Transverse colon (tissue), 4 donors: ENCODE measurements at regions not wholly inside any gene's neighbourhood (a gene's known extent, or its start where the extent isn't known, plus 50 kb on each side); places are given as distances from the start of the nearest gene placed in this dataset.

Experiments used
- DNase-seq: peaks from one replicate; pipeline ENCODE4 v3.0.0-alpha.2; 2019
- H3K27ac ChIP-seq, 4 donors: fragments of 200-600 bp; sonication (generic); 2 replicates each; pipeline ENCODE4 v1.5.1; 2016 to 2018; ENCODE audit warnings: inconsistent platforms in 4 of 4
- H3K27me3 ChIP-seq: fragments of 200-600 bp; sonication (generic); 2 replicates; pipeline ENCODE4 v1.5.1; 2017; ENCODE audit warnings: inconsistent platforms
- H3K36me3 ChIP-seq, 4 donors: fragments of 200-600 bp; sonication (generic); 2 replicates each; pipeline ENCODE4 v1.5.1; 2017 to 2019; ENCODE audit warnings: inconsistent platforms in 4 of 4
- H3K4me1 ChIP-seq, 4 donors: fragments of 200-600 bp; sonication (generic); 2 replicates each; pipeline ENCODE4 v1.5.1; 2017 to 2020; ENCODE audit warnings: inconsistent platforms in 4 of 4
- H3K4me3 ChIP-seq, 4 donors: fragments of 200-600 bp; sonication (generic); 1 replicate in 1 of 4; 2 replicates in 3 of 4; pipeline versions ENCODE4 v1.5.1 to v1.6.1; 2017 to 2019; ENCODE audit warnings: inconsistent platforms in 4 of 4
- H3K9me3 ChIP-seq, 2 donors: fragments of 200-600 bp; sonication (generic); 2 replicates each; pipeline ENCODE4 v1.5.1; 2017 to 2019; ENCODE audit warnings: inconsistent platforms in 2 of 2
- EP300 ChIP-seq: sonication (generic); formaldehyde crosslinking; IDR thresholded peaks from one replicate; pipeline ENCODE4 v1.6.1; 2017; ENCODE audit warnings: antibody characterized with exemption, low read depth
- POLR2A ChIP-seq: fragments of 450-650 bp; IDR thresholded peaks from one replicate; pipeline ENCODE4 v1.6.1; 2016; ENCODE audit warnings: antibody characterized with exemption, mild to moderate bottlenecking, moderate library complexity
- POLR2AphosphoS5 ChIP-seq, 3 donors: sonication (generic); formaldehyde crosslinking; IDR thresholded peaks; one replicate each; pipeline ENCODE4 v1.6.1; 2016; ENCODE audit warnings: antibody characterized with exemption in 3 of 3
- WGBS, 2 donors: methylation state at CpG; one replicate each; pipeline ENCODE4 v1.1.5; 2018; ENCODE audit warnings: low coverage in 1 of 2; 5-methylcytosine and 5-hydroxymethylcytosine counted together
- in situ Hi-C, 4 donors: fragments of 200-750 bp; cut with MboI; loops; one replicate each; pipeline versions ENCODE4 v1.15.0 to v1.15.1; 2017; ENCODE audit warnings: low sequenced_read_pairs in 3 of 4, low pct_ligation_motif_present in 1 of 4, low pct_unique_long_range_greater_than_20kb in 1 of 4
- intact Hi-C: fragments of 100-400 bp; cut with DNase I; formaldehyde crosslinking; loops from one replicate; pipeline ENCODE4 v1.15.1; 2023; ENCODE audit warnings: low total_unique reads
- TF ChIP-seq, protein P1 (sequence below), 5 experiments: fragments of 200-600 bp in 3 of 5; fragments of 450-650 bp in 2 of 5; sonication (generic) in 3 of 5; IDR thresholded peaks; 1 replicate in 2 of 5; 2 replicates in 3 of 5; pipeline ENCODE4 v1.5.1; 2016 to 2017; ENCODE audit warnings: antibody characterized with exemption in 5 of 5, inconsistent platforms in 3 of 5, mild to moderate bottlenecking in 2 of 5, moderate library complexity in 1 of 5

DNA sequence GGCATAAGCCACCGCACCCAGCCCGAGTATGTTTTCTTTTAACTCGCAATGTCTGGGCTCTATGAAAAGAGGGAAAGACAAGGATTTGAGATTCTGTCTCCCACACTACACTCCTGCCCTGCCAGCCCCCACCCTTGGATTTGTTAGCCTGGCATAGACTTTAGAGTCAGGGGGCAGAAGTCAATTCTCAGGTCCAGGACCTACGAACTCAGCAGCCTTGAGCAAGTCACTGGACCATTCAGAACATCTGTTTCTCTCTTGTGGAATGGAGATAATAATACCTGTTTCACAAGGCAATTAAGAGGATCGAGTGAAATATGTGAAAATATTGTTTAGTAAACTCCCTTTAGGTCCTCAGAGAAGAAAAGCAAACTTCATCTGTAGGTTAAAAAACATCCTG lies 66.1 kb upstream of the FUT8 start:
- no peak overlapping the region for H3K4me3 ChIP-seq
- WGBS, 2 donors = 81 to 100% methylated on average over 1 to 5 of the region's 5 CpGs
- peak overlapping the region in 1 of 4 donors; percentile 7 for H3K27ac ChIP-seq
- intact Hi-C loops (no loop called here), in situ Hi-C loops (no loop called here)
- no peak for DNase-seq
- no peaks in the 10 kb centered on the region for H3K27me3 ChIP-seq
- no peaks in the 10 kb centered on the region for H3K36me3 ChIP-seq
- H3K4me1 ChIP-seq = no peaks in the 10 kb centered on the region
- TF ChIP-seq POLR2A = no peak
- TF ChIP-seq EP300 = no peak
- TF ChIP-seq, protein P1, sequence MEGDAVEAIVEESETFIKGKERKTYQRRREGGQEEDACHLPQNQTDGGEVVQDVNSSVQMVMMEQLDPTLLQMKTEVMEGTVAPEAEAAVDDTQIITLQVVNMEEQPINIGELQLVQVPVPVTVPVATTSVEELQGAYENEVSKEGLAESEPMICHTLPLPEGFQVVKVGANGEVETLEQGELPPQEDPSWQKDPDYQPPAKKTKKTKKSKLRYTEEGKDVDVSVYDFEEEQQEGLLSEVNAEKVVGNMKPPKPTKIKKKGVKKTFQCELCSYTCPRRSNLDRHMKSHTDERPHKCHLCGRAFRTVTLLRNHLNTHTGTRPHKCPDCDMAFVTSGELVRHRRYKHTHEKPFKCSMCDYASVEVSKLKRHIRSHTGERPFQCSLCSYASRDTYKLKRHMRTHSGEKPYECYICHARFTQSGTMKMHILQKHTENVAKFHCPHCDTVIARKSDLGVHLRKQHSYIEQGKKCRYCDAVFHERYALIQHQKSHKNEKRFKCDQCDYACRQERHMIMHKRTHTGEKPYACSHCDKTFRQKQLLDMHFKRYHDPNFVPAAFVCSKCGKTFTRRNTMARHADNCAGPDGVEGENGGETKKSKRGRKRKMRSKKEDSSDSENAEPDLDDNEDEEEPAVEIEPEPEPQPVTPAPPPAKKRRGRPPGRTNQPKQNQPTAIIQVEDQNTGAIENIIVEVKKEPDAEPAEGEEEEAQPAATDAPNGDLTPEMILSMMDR (IDR thresholded peaks at IDR 0.05) = no peak
- TF ChIP-seq POLR2AphosphoS5 (IDR thresholded peaks at IDR 0.05) = no peak
- H3K9me3 ChIP-seq = no peaks in the 10 kb centered on the region

DNA sequence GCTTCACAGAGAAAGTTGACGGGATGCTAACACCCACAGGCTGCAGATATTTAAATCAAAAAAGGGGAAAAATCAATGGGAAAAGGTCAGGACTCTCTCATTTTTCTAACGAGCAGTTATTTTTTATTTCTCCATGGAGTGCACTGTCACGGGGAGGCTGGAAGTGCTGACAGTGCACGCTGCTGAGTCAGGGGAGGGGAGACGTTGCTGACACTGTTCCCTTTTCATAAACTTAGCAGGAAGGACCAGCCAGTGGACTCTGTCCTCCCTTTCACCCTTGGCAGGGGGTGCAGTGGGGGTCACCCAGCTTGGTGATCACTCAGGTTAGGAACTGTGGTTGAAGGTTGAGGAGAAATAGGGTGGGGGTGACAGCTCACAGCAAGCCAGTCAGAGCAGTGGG lies 65.6 kb upstream of the FUT8 start:
- WGBS, 2 donors = 67 to 73% methylated on average over 3 to 5 of the region's 5 CpGs
- Histone ChIP-seq H3K4me1 (no peaks in the 10 kb centered on the region), H3K9me3 (no peaks in the 10 kb centered on the region), H3K36me3 (no peaks in the 10 kb centered on the region), H3K4me3 (no peak overlapping the region), H3K27ac (peak overlapping the region in 1 of 4 donors; percentile 7), H3K27me3 (no peaks in the 10 kb centered on the region)
- no peak for DNase-seq
- intact Hi-C loops = no loop called here
- in situ Hi-C loops = no loop called here
- TF ChIP-seq, protein P1 (IDR thresholded peaks at IDR 0.05) = no peak
- TF ChIP-seq POLR2AphosphoS5 (IDR thresholded peaks at IDR 0.05) (no peak), EP300 (no peak), POLR2A (no peak)

DNA sequence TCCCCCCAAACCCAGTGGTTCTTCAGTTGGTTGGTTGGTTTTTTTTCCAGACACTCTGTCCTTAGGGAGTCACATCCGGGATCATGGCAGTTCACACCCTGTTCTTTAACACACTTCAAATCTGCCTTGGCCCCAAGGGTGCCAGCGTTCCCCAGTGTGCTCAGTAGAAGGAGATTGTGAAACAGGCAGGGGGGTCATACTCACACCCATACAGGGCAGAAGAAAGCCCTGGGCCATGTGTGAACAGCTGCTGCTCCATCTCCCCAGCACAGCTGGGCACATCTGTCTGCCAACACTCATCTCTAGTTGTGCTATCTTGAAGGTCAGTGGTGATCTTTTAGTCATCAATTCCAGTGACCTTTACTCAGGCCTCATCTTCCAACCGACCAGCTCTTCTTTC lies 64.4 kb upstream of the FUT8 start:
- H3K9me3 ChIP-seq = no peaks in the 10 kb centered on the region
- intact Hi-C loops = no loop called here
- peaks cover 0 to 5% (median 0%) of the 10 kb centered on the region in 4 donors for H3K4me1 ChIP-seq
- H3K27ac ChIP-seq = no peak overlapping the region
- no peaks in the 10 kb centered on the region for H3K36me3 ChIP-seq
- no peaks in the 10 kb centered on the region for H3K27me3 ChIP-seq
- no peak overlapping the region for H3K4me3 ChIP-seq
- in situ Hi-C loops = no loop called here
- TF ChIP-seq POLR2A = no peak
- no peak for TF ChIP-seq EP300
- peak in 2 of 3 donors; percentile 62 to 82 for TF ChIP-seq POLR2AphosphoS5 (IDR thresholded peaks at IDR 0.05)
- TF ChIP-seq, protein P1 (IDR thresholded peaks at IDR 0.05) = no peak
- 55 to 72% methylated on average over 1 to 3 of the region's 3 CpGs for WGBS, 2 donors
- DNase-seq = peak; percentile 34

DNA sequence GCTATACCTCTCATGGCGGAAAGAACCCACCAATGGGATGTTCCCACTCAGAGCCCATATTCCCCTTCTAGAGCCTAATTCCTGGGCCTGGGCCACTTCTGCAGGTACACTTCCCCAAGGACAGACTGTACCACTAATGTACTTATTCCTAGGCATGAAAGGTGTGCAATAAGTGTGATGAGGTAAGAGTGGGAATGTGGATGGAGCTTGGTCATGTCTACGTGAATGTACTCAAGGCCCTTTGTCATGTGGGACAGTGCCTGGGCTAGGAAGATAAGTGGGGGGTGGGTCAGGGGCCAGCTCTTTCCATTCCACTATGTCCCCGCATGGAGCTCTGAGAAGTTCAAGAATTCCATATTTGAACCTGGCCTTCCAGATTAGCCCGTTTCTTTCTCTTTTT lies 63.4 kb upstream of the FUT8 start:
- intact Hi-C loops = no loop called here
- no peaks in the 10 kb centered on the region for H3K9me3 ChIP-seq
- DNase-seq = no peak
- H3K36me3 ChIP-seq = no peaks in the 10 kb centered on the region
- no peak overlapping the region for H3K27ac ChIP-seq
- no peak for TF ChIP-seq POLR2AphosphoS5 (IDR thresholded peaks at IDR 0.05)
- no peak for TF ChIP-seq EP300
- TF ChIP-seq, protein P1 (IDR thresholded peaks at IDR 0.05) = no peak
- TF ChIP-seq POLR2A = no peak
- no peak overlapping the region for H3K4me3 ChIP-seq
- H3K27me3 ChIP-seq = no peaks in the 10 kb centered on the region
- WGBS, 2 donors = 80 to 98% methylated on average over 2 to 4 of the region's 4 CpGs
- H3K4me1 ChIP-seq = peaks cover 0 to 8% (median 0%) of the 10 kb centered on the region in 4 donors
- in situ Hi-C loops = no loop called here
